Hepatocyte (in vitro differentiated cells): ENCODE measurements at regions not wholly inside any gene's neighbourhood (a gene's known extent, or its start where the extent isn't known, plus 50 kb on each side); places are given as distances from the start of the nearest gene placed in this dataset.

Experiments used
- DNase-seq: peaks from one replicate; pipeline ENCODE4 v3.0.0-alpha.2; 2016; ENCODE audit warnings: low spot score
- H2AFZ ChIP-seq: fragments of 200-600 bp; sonication (generic); 2 replicates; pipeline ENCODE4 v1.6.0; 2016; ENCODE audit warnings: antibody characterized with exemption, mild to moderate bottlenecking
- H3K27ac ChIP-seq: fragments of 200-600 bp; sonication (generic); 2 replicates; pipeline ENCODE4 v1.5.1; 2016; ENCODE audit warnings: mild to moderate bottlenecking
- H3K27me3 ChIP-seq: fragments of 200-600 bp; sonication (generic); 2 replicates; pipeline ENCODE4 v1.6.1; 2016
- H3K36me3 ChIP-seq: fragments of 200-600 bp; sonication (generic); replicated peaks from 2 replicates; pipeline ENCODE4 v1.5.1; 2016; ENCODE audit warnings: low read depth; ENCODE audit not compliant: insufficient read depth
- H3K4me1 ChIP-seq: fragments of 200-600 bp; sonication (generic); 2 replicates; pipeline ENCODE4 v1.5.1; 2016; ENCODE audit warnings: mild to moderate bottlenecking, moderate library complexity; ENCODE audit not compliant: insufficient read depth
- H3K4me2 ChIP-seq: fragments of 200-600 bp; sonication (generic); 2 replicates; pipeline ENCODE4 v1.6.0; 2016
- H3K4me3 ChIP-seq: fragments of 200-600 bp; sonication (generic); 2 replicates; pipeline ENCODE4 v1.5.1; 2016; ENCODE audit warnings: mild to moderate bottlenecking
- H3K79me2 ChIP-seq: fragments of 200-600 bp; sonication (generic); 2 replicates; pipeline ENCODE4 v1.6.0; 2017; ENCODE audit warnings: mild to moderate bottlenecking
- H3K9me2 ChIP-seq: fragments of 200-600 bp; sonication (generic); replicated peaks from 2 replicates; pipeline ENCODE4 v1.6.0; 2017; ENCODE audit warnings: mild to moderate bottlenecking; ENCODE audit not compliant: insufficient read depth
- H3K9me3 ChIP-seq: fragments of 200-600 bp; sonication (generic); 2 replicates; pipeline ENCODE4 v1.5.1; 2016; ENCODE audit warnings: low read depth, mild to moderate bottlenecking
- H4K20me1 ChIP-seq: fragments of 200-600 bp; sonication (generic); 2 replicates; pipeline ENCODE4 v1.6.0; 2016; ENCODE audit warnings: mild to moderate bottlenecking; ENCODE audit not compliant: insufficient read depth, poor library complexity, severe bottlenecking
- CTCF ChIP-seq: fragments of 200-600 bp; sonication (generic); IDR thresholded peaks from 2 replicates; pipeline ENCODE4 v1.5.1; 2016; ENCODE audit warnings: antibody characterized with exemption, mild to moderate bottlenecking; ENCODE audit not compliant: poor library complexity
- EZH2 ChIP-seq: fragments of 200-600 bp; sonication (generic); IDR thresholded peaks from 2 replicates; pipeline ENCODE4 v1.6.1; 2016; ENCODE audit warnings: antibody characterized with exemption, mild to moderate bottlenecking, borderline replicate concordance
- EZH2phosphoT487 ChIP-seq: fragments of 200-600 bp; sonication (generic); IDR thresholded peaks from one replicate; pipeline ENCODE4 v1.6.1; 2018; ENCODE audit warnings: antibody characterized with exemption, mild to moderate bottlenecking, low read depth, moderate library complexity; ENCODE audit not compliant: unreplicated experiment, severe bottlenecking
- WGBS: methylation state at CpG from one replicate; pipeline ENCODE4 v1.1.6; 2016; ENCODE audit warnings: low lambda C conversion rate; ENCODE audit errors: missing lambda C conversion rate; 5-methylcytosine and 5-hydroxymethylcytosine counted together

GRCh38 chr9:69964446-69964845 lies 79.2 kb upstream of the MAMDC2 start:
- Histone ChIP-seq H3K36me3 (no peaks in the 10 kb centered on the region), H4K20me1 (no peaks in the 10 kb centered on the region), H2AFZ (no peak overlapping the region), H3K9me3 (no peaks in the 10 kb centered on the region), H3K79me2 (no peaks in the 10 kb centered on the region), H3K4me2 (no peak overlapping the region), H3K4me3 (no peak overlapping the region), H3K9me2 (no peaks in the 10 kb centered on the region), H3K27ac (no peak overlapping the region), H3K4me1 (no peaks in the 10 kb centered on the region), H3K27me3 (no peaks in the 10 kb centered on the region)
- no peak for DNase-seq
- TF ChIP-seq CTCF (no peak), EZH2phosphoT487 (no peak), EZH2 (no peak)
- WGBS = 96% methylated on average over 1 of the region's 1 CpG

GRCh38 chr9:69965416-69966145 lies 78.1 kb upstream of the MAMDC2 start:
- H3K27ac ChIP-seq = no peak overlapping the region

GRCh38 chr9:69967344-69967743 lies 76.3 kb upstream of the MAMDC2 start:
- Histone ChIP-seq H3K9me2 (no peaks in the 10 kb centered on the region), H2AFZ (no peak overlapping the region), H3K9me3 (no peaks in the 10 kb centered on the region), H3K79me2 (no peaks in the 10 kb centered on the region), H3K4me2 (no peak overlapping the region), H3K27me3 (no peaks in the 10 kb centered on the region), H3K4me1 (no peaks in the 10 kb centered on the region), H3K27ac (no peak overlapping the region), H3K4me3 (no peak overlapping the region), H4K20me1 (no peaks in the 10 kb centered on the region), H3K36me3 (no peaks in the 10 kb centered on the region)
- DNase-seq = no peak
- 82% methylated on average over 1 of the region's 1 CpG for WGBS
- TF ChIP-seq EZH2 (no peak), EZH2phosphoT487 (no peak), CTCF (no peak)

More at GRCh38 chr9:69965416-69966145, 78.1 kb upstream of the MAMDC2 start:
- Histone ChIP-seq H3K79me2 (no peaks in the 10 kb centered on the region), H3K4me1 (no peaks in the 10 kb centered on the region), H2AFZ (no peak overlapping the region), H3K9me3 (no peaks in the 10 kb centered on the region), H3K4me2 (no peak overlapping the region), H3K27me3 (no peaks in the 10 kb centered on the region), H4K20me1 (no peaks in the 10 kb centered on the region), H3K4me3 (no peak overlapping the region), H3K9me2 (no peaks in the 10 kb centered on the region), H3K36me3 (no peaks in the 10 kb centered on the region)
- no peak for DNase-seq
- 94% methylated on average over 6 of the region's 6 CpGs for WGBS
- TF ChIP-seq EZH2 = no peak
- TF ChIP-seq EZH2phosphoT487 = no peak
- no peak for TF ChIP-seq CTCF
